ENCODE measurements at regions not wholly inside any gene's neighbourhood (a gene's known extent, or its start where the extent isn't known, plus 50 kb on each side); places are given as distances from the start of the nearest gene placed in this dataset.

GRCh38 chr10:2222631-2223030, 485.3 kb upstream of the ADARB2 start:
- no peak for DNase-seq
- intact Hi-C loops (cut with DNase I; ENCODE audit: low total_unique reads): no loop called here
- Histone ChIP-seq H3K27ac (no peak overlapping the region), H3K4me1 (no peaks in the 10 kb centered on the region), H3K4me3 (no peak overlapping the region), H3K36me3 (no peaks in the 10 kb centered on the region), H3K9me3 (no peaks in the 10 kb centered on the region), H3K27me3 (no peaks in the 10 kb centered on the region)
- no peak for TF ChIP-seq EP300 (IDR thresholded peaks at IDR 0.05; ENCODE audit: low read depth)
- no peak for TF ChIP-seq POLR2A (IDR thresholded peaks at IDR 0.05)
- TF ChIP-seq CTCF (IDR thresholded peaks at IDR 0.05): no peak
- TF ChIP-seq POLR2AphosphoS5 (IDR thresholded peaks at IDR 0.05): no peak
- in situ Hi-C loops (cut with MboI; ENCODE audit: low pct_ligation_motif_present in 1 of 4, low pct_unique_long_range_greater_than_20kb in 1 of 4, low sequenced_read_pairs in 3 of 4): no loop called here
- 83 to 93% methylated on average over 5 to 6 of the region's 6 CpGs for WGBS, 2 donors (ENCODE audit: low coverage in 1 of 2)

GRCh38 chr10:2214805-2215204, 477.5 kb upstream of the ADARB2 start:
- intact Hi-C loops (cut with DNase I; ENCODE audit: low total_unique reads) (no loop called here), in situ Hi-C loops (cut with MboI; ENCODE audit: low pct_ligation_motif_present in 1 of 4, low pct_unique_long_range_greater_than_20kb in 1 of 4, low sequenced_read_pairs in 3 of 4) (no loop called here)
- H3K9me3 ChIP-seq: no peaks in the 10 kb centered on the region
- no peaks in the 10 kb centered on the region for H3K27me3 ChIP-seq
- H3K27ac ChIP-seq: no peak overlapping the region
- H3K4me3 ChIP-seq: no peak overlapping the region
- WGBS, 2 donors (ENCODE audit: low coverage in 1 of 2): 54 to 69% methylated on average over 9 to 10 of the region's 10 CpGs
- DNase-seq: no peak
- TF ChIP-seq EP300 (IDR thresholded peaks at IDR 0.05; ENCODE audit: low read depth) (no peak), POLR2A (IDR thresholded peaks at IDR 0.05) (no peak)
- no peaks in the 10 kb centered on the region for H3K4me1 ChIP-seq
- no peaks in the 10 kb centered on the region for H3K36me3 ChIP-seq

- Histone ChIP-seq H3K27me3 (no peaks in the 10 kb centered on the region), H3K4me3 (no peak overlapping the region), H3K4me1 (no peaks in the 10 kb centered on the region), H3K36me3 (no peaks in the 10 kb centered on the region), H3K9me3 (no peaks in the 10 kb centered on the region), H3K27ac (no peak overlapping the region)
- no peak for TF ChIP-seq POLR2AphosphoS5 (IDR thresholded peaks at IDR 0.05)
- TF ChIP-seq POLR2A (IDR thresholded peaks at IDR 0.05): no peak
- no peak for TF ChIP-seq CTCF (IDR thresholded peaks at IDR 0.05)
- TF ChIP-seq EP300 (IDR thresholded peaks at IDR 0.05; ENCODE audit: low read depth): no peak
- no peak for DNase-seq
- in situ Hi-C loops (cut with MboI; ENCODE audit: low pct_ligation_motif_present in 1 of 4, low pct_unique_long_range_greater_than_20kb in 1 of 4, low sequenced_read_pairs in 3 of 4): no loop called here
- 89 to 90% methylated on average over 6 to 12 of the region's 12 CpGs for WGBS, 2 donors (ENCODE audit: low coverage in 1 of 2)
- intact Hi-C loops (cut with DNase I; ENCODE audit: low total_unique reads): no loop called here
These were observed 476.8 kb upstream of the ADARB2 start for GRCh38 chr10:2214092-2214491.

GRCh38 chr10:2212244-2212834, 475.0 kb upstream of the ADARB2 start:
- WGBS, 2 donors (ENCODE audit: low coverage in 1 of 2): 76 to 83% methylated on average over 11 of the region's 11 CpGs
- no peak for TF ChIP-seq POLR2A (IDR thresholded peaks at IDR 0.05)
- no peak for TF ChIP-seq CTCF (IDR thresholded peaks at IDR 0.05)
- TF ChIP-seq EP300 (IDR thresholded peaks at IDR 0.05; ENCODE audit: low read depth): no peak
- TF ChIP-seq POLR2AphosphoS5 (IDR thresholded peaks at IDR 0.05): no peak
- in situ Hi-C loops (cut with MboI; ENCODE audit: low pct_ligation_motif_present in 1 of 4, low pct_unique_long_range_greater_than_20kb in 1 of 4, low sequenced_read_pairs in 3 of 4): no loop called here
- Histone ChIP-seq H3K27ac (no peak overlapping the region), H3K36me3 (no peaks in the 10 kb centered on the region), H3K4me1 (no peaks in the 10 kb centered on the region), H3K27me3 (no peaks in the 10 kb centered on the region), H3K9me3 (no peaks in the 10 kb centered on the region), H3K4me3 (no peak overlapping the region)
- no peak for DNase-seq
- intact Hi-C loops (cut with DNase I; ENCODE audit: low total_unique reads): no loop called here

- in situ Hi-C loops (cut with MboI; ENCODE audit: low pct_ligation_motif_present in 1 of 4, low pct_unique_long_range_greater_than_20kb in 1 of 4, low sequenced_read_pairs in 3 of 4): no loop called here
- Histone ChIP-seq H3K27me3 (no peaks in the 10 kb centered on the region), H3K4me3 (no peak overlapping the region), H3K4me1 (no peaks in the 10 kb centered on the region), H3K9me3 (no peaks in the 10 kb centered on the region), H3K36me3 (no peaks in the 10 kb centered on the region), H3K27ac (no peak overlapping the region)
- intact Hi-C loops (cut with DNase I; ENCODE audit: low total_unique reads): no loop called here
- TF ChIP-seq CTCF (IDR thresholded peaks at IDR 0.05) (no peak), POLR2AphosphoS5 (IDR thresholded peaks at IDR 0.05) (no peak), POLR2A (IDR thresholded peaks at IDR 0.05) (no peak), EP300 (IDR thresholded peaks at IDR 0.05; ENCODE audit: low read depth) (no peak)
- no peak for DNase-seq
- WGBS, 2 donors (ENCODE audit: low coverage in 1 of 2): 29 to 46% methylated on average over 5 to 7 of the region's 7 CpGs
These were observed 472.8 kb upstream of the ADARB2 start for GRCh38 chr10:2210088-2210487.
